K562 (cell line): ENCODE measurements at regions not wholly inside any gene's neighbourhood (a gene's known extent, or its start where the extent isn't known, plus 50 kb on each side); places are given as distances from the start of the nearest gene placed in this dataset.

Experiments used
- ATAC-seq: fragments of 200-7000 bp; cut with Tn5 transposase; 3 replicates; pipeline ENCODE4 v1.9.1; 2020; ENCODE audit warnings: moderate library complexity
- BruUV-seq: library from RNA; stranded (reverse); fragments of 400-500 nt; replicated peaks from 2 replicates; lab custom pipeline; 2021; lab: Mats Ljungman, UMichigan
- CTCF ChIA-PET: fragments of 300-600 bp; formaldehyde crosslinking; extraction: SDS; loops from one replicate; lab custom pipeline; 2021; ENCODE audit warnings: low intra/inter-chr PET ratio; lab: Yijun Ruan, JAX
- POLR2A ChIA-PET: fragments of 300-600, 350-650 bp; sonication (Branson Sonifier 250); formaldehyde crosslinking; extraction: SDS; loops from one replicate; lab custom pipeline; 2021; ENCODE audit warnings: antibody characterized with exemption, inconsistent platforms; lab: Yijun Ruan, JAX
- DNase-seq, 4 experiments: peaks; one replicate each; pipeline versions ENCODE4 v3.0.0 to v3.0.0-alpha.2; 2011 to 2018; ENCODE audit warnings: low spot score in 3 of 4, mixed read lengths in 3 of 4; ENCODE audit errors: extremely low read depth in 1 of 4
- FAIRE-seq: peaks from 2 replicates; lab custom pipeline; 2011; peaks lifted over from hg19 to GRCh38; lab: Jason Lieb, UNC
- H2AFZ ChIP-seq: 2 replicates; pipeline ENCODE4 v1.6.0; 2011; ENCODE audit warnings: low read depth, low read length, control low read depth, inconsistent platforms
- H3K27ac ChIP-seq: fragments of 200-600 bp; 3 replicates; pipeline ENCODE4 v1.8.0; 2011; ENCODE audit warnings: low read depth, mild to moderate bottlenecking, control low read depth, inconsistent platforms, low read length, moderate library complexity, mixed read lengths; ENCODE audit errors: extremely low read depth
- H3K27me3 ChIP-seq, 2 experiments: fragments of 300-600 bp in 1 of 2; 2 replicates in 1 of 2; 3 replicates in 1 of 2; pipeline versions ENCODE4 v1.6.0 to v1.8.0; 2011; ENCODE audit warnings: inconsistent platforms in 2 of 2, low read length in 2 of 2, mild to moderate bottlenecking in 1 of 2, mixed read lengths in 1 of 2, moderate library complexity in 1 of 2; ENCODE audit not compliant: control insufficient read depth in 2 of 2, insufficient read depth in 2 of 2
- H3K36me3 ChIP-seq: fragments of 300-600 bp; 3 replicates; pipeline ENCODE4 v1.8.0; 2011; ENCODE audit warnings: mild to moderate bottlenecking, low read length, inconsistent platforms; ENCODE audit not compliant: control insufficient read depth, insufficient read depth
- H3K4me1 ChIP-seq, 2 experiments: fragments of 200-600 bp in 1 of 2; replicated peaks in 1 of 2; 2 replicates in 1 of 2; 3 replicates in 1 of 2; pipeline versions ENCODE4 v1.5.1 to v1.8.0; 2011; ENCODE audit warnings: inconsistent platforms in 2 of 2, low read length in 2 of 2, mild to moderate bottlenecking in 1 of 2, mixed read lengths in 1 of 2, moderate library complexity in 1 of 2; ENCODE audit not compliant: control insufficient read depth in 2 of 2, insufficient read depth in 2 of 2
- H3K4me2 ChIP-seq: 2 replicates; pipeline ENCODE4 v1.6.1; 2011; ENCODE audit warnings: low read length, control low read depth, inconsistent platforms, mixed read lengths; ENCODE audit not compliant: insufficient read depth
- H3K4me3 ChIP-seq: fragments of 200-600 bp; sonication (generic), shearing (Covaris generic); 2 replicates; pipeline ENCODE4 v1.5.1; 2016; ENCODE audit warnings: control low read depth, inconsistent platforms
- H3K79me2 ChIP-seq: fragments of 200-600 bp; 3 replicates; pipeline ENCODE4 v1.8.0; 2011; ENCODE audit warnings: low read length, inconsistent platforms; ENCODE audit not compliant: control insufficient read depth, insufficient read depth
- H3K9ac ChIP-seq, 2 experiments: 2 replicates each; pipeline versions ENCODE4 v1.6.0 to v1.6.1; 2011; ENCODE audit warnings: low read depth in 2 of 2, low read length in 2 of 2, control low read depth in 1 of 2, inconsistent platforms in 1 of 2, mild to moderate bottlenecking in 1 of 2, mixed read lengths in 1 of 2; ENCODE audit not compliant: insufficient read depth in 1 of 2
- H3K9me1 ChIP-seq: one replicate; pipeline ENCODE4 v1.6.0; 2011; ENCODE audit warnings: inconsistent platforms, mild to moderate bottlenecking, low read length, moderate library complexity; ENCODE audit not compliant: control insufficient read depth, insufficient read depth
- H3K9me3 ChIP-seq: replicated peaks from 2 replicates; pipeline ENCODE4 v1.5.1; 2011; ENCODE audit warnings: low read depth, low read length, inconsistent platforms; ENCODE audit not compliant: control insufficient read depth, insufficient read depth
- H4K20me1 ChIP-seq: replicated peaks from 2 replicates; pipeline ENCODE4 v1.6.1; 2011; ENCODE audit warnings: low read length, inconsistent platforms, mixed read lengths; ENCODE audit not compliant: control insufficient read depth, insufficient read depth
- ATF2 ChIP-seq: sonication (generic); formaldehyde crosslinking; IDR thresholded peaks from 2 replicates; pipeline ENCODE4 v1.8.1; 2022; ENCODE audit warnings: missing genetic modification reagents
- BRF1 ChIP-seq: IDR thresholded peaks from 3 replicates; pipeline ENCODE4 v1.6.1; 2011; ENCODE audit warnings: borderline replicate concordance, mild to moderate bottlenecking; ENCODE audit not compliant: insufficient read length; ENCODE audit errors: extremely low read depth
- CREB3 ChIP-seq: fragments of 450-650 bp; conservative IDR thresholded peaks from 2 replicates; pipeline ENCODE4 v1.6.1; 2016; ENCODE audit warnings: missing genetic modification characterization, low read depth, mild to moderate bottlenecking, missing compliant biosample characterization, moderate library complexity
- DACH1 ChIP-seq: fragments of 450-650 bp; IDR thresholded peaks from 2 replicates; pipeline ENCODE4 v1.6.1; 2018; ENCODE audit not compliant: partially characterized antibody
- GTF3C2 ChIP-seq: IDR thresholded peaks from 3 replicates; pipeline ENCODE4 v1.6.1; 2011; ENCODE audit warnings: borderline replicate concordance, mild to moderate bottlenecking, moderate library complexity; ENCODE audit not compliant: insufficient read length; ENCODE audit errors: extremely low read depth
- MAFG ChIP-seq: fragments of 450-650 bp; conservative IDR thresholded peaks from 2 replicates; pipeline ENCODE4 v1.6.1; 2016; ENCODE audit warnings: missing genetic modification characterization, missing compliant biosample characterization
- OTX1 ChIP-seq: fragments of 450-650 bp; formaldehyde crosslinking; IDR thresholded peaks from 2 replicates; pipeline ENCODE4 v1.4.0; 2022; ENCODE audit warnings: mild to moderate bottlenecking
- PCBP1 ChIP-seq: fragments of 200-400 bp; formaldehyde crosslinking; IDR thresholded peaks from 2 replicates; pipeline ENCODE4 v1.6.1; 2018; ENCODE audit warnings: mild to moderate bottlenecking, low read depth, low read length; ENCODE audit not compliant: poor library complexity, severe bottlenecking
- VEZF1 ChIP-seq: fragments of 200-800 bp; sonication (Bioruptor generic); IDR thresholded peaks from 2 replicates; pipeline ENCODE4 v1.6.1; 2017; ENCODE audit warnings: missing genetic modification characterization, missing compliant biosample characterization
- ZBTB33 ChIP-seq: sonication (generic); formaldehyde crosslinking; IDR thresholded peaks from 2 replicates; pipeline ENCODE4 v1.8.1; 2023; ENCODE audit warnings: mild to moderate bottlenecking, missing genetic modification reagents
- ZFPM2 ChIP-seq: fragments of 250-450 bp; sonication (Bioruptor Pico); IDR thresholded peaks from 2 replicates; pipeline ENCODE4 v1.5.1; 2022; ENCODE audit warnings: mild to moderate bottlenecking
- ZNF239 ChIP-seq: fragments of 250-450 bp; sonication (Bioruptor Pico); IDR thresholded peaks from 2 replicates; pipeline ENCODE4 v1.4.0; 2020; ENCODE audit warnings: mild to moderate bottlenecking
- ZNF316 ChIP-seq: fragments of 450-650 bp; IDR thresholded peaks from 2 replicates; pipeline ENCODE4 v1.6.1; 2016
- WGBS: fragments of 100-300 bp; shearing (Covaris generic); methylation state at CpG from one replicate; pipeline ENCODE4 v1.1.6; 2016; ENCODE audit warnings: low coverage, mixed read lengths; ENCODE audit not compliant: insufficient coverage; ENCODE audit errors: missing lambda C conversion rate; 5-methylcytosine and 5-hydroxymethylcytosine counted together
- in situ Hi-C: fragments of 300-500 bp; cut with MboI; formaldehyde crosslinking; loops from 4 replicates; pipeline ENCODE4 v1.15.0; 2018; ENCODE audit warnings: inconsistent platforms, mixed read lengths
- intact Hi-C: fragments of 100-400 bp; cut with micrococcal nuclease; formaldehyde crosslinking; loops from 2 replicates; pipeline ENCODE4 v1.14.2; 2022

GRCh38 chr4:61079976-61080375, 120.2 kb upstream of the ADGRL3 start (continued):
- TF ChIP-seq ZBTB33 (CRISPR knock-in tag) (no peak), ATF2 (no peak), CREB3 (tag) (no peak), DACH1 (no peak), ZFPM2 (CRISPR knock-in tag) (no peak), BRF1 (no peak), PCBP1 (no peak)
- TF ChIP-seq, all 486 proteins: peak for 0

GRCh38 chr4:61085534-61085933, 114.6 kb upstream of the ADGRL3 start:
- ChIA-PET POLR2A (no interaction called here), CTCF (no interaction called here)
- no peak overlapping the region for H3K4me3 ChIP-seq
- no peak overlapping the region for H2AFZ ChIP-seq
- 3% methylated on average over 2 of the region's 2 CpGs for WGBS
- no peak for TF ChIP-seq GTF3C2
- no peak for TF ChIP-seq ZNF239 (CRISPR knock-in tag)
- no peak for TF ChIP-seq OTX1 (CRISPR knock-in tag)
- no peak for TF ChIP-seq VEZF1 (CRISPR knock-in tag)
- TF ChIP-seq MAFG (tag), result peak; percentile 30; the same call in 1 of the 2 replicates
- TF ChIP-seq ZNF316, result peak; percentile 47; the same call in 1 of the 2 replicates
- no peaks in the 10 kb centered on the region for H3K9me1 ChIP-seq
- H3K36me3 ChIP-seq, result no peaks in the 10 kb centered on the region
- H4K20me1 ChIP-seq, result no peaks in the 10 kb centered on the region
- H3K4me2 ChIP-seq, result no peak overlapping the region
- in situ Hi-C loops, result no loop called here
- ATAC-seq (no peak), FAIRE-seq (no peak), DNase-seq (no peak)
- no peaks in the 10 kb centered on the region for H3K9me3 ChIP-seq
- no peak overlapping the region for H3K9ac ChIP-seq
- no TSS peak for BruUV-seq
- H3K4me1 ChIP-seq, result no peaks in the 10 kb centered on the region
- H3K79me2 ChIP-seq, result no peaks in the 10 kb centered on the region
- no peak overlapping the region for H3K27ac ChIP-seq
- no peaks in the 10 kb centered on the region for H3K27me3 ChIP-seq
- intact Hi-C loops, result no loop called here
